ENCODE measurements at regions not wholly inside any gene's neighbourhood (a gene's known extent, or its start where the extent isn't known, plus 50 kb on each side); places are given as distances from the start of the nearest gene placed in this dataset.

DNA sequence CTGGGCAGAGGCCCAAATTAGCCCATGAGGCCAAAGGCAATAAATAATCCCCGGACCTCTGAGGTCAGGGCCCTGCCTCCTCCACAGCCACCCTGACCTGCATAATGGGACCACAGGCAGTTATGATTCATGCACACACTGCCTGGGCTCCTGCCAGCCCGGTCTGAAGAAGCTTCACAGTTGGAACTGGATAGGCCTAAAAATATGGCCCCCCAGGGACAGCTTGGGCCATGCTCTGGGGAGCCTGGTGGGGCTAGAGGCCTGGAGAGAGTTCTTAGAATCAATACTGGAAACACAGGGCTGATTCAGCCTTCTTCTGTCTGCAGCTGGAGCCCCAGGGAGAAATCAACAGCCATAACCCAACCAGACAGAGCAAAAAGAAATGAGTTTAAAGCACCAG lies 112.8 kb upstream of the CADM1 start:
- H3K9me3 ChIP-seq (ENCODE audit: control insufficient read depth, low read length), result peaks cover 4% of the 10 kb centered on the region
- no peak for DNase-seq
- no peak overlapping the region for H3K4me3 ChIP-seq (ENCODE audit: low read length)
- Mint-ChIP-seq H3K9me3 (no peaks in the 10 kb centered on the region), H3K36me3 (ENCODE audit: low read depth) (no peaks in the 10 kb centered on the region), H3K4me3 (no peak overlapping the region), H3K27me3 (ENCODE audit: insufficient read depth) (peaks cover 13% of the 10 kb centered on the region), H3K4me1 (peaks cover 9% of the 10 kb centered on the region), H3K27ac (no peak overlapping the region)
- peaks cover 3% of the 10 kb centered on the region for H3K27me3 ChIP-seq (ENCODE audit: control insufficient read depth, insufficient read depth, low read length, poor library complexity, severe bottlenecking)
- no peaks in the 10 kb centered on the region for H3K36me3 ChIP-seq (ENCODE audit: control insufficient read depth, insufficient read depth, low read length)
- no peak for TF ChIP-seq CTCF (conservative IDR thresholded peaks at IDR 0.05)
- H3K27ac ChIP-seq (ENCODE audit: low read depth, low read length), result no peak overlapping the region
- 86% methylated on average over 2 of the region's 2 CpGs; no CpG with 5 or more reads in 1 of the 2 experiments for WGBS, 2 experiments (ENCODE audit: insufficient coverage in 1 of 2, insufficient read length in 1 of 2)
- no peak overlapping the region for H3K9ac ChIP-seq (ENCODE audit: extremely low read depth, low read length, poor library complexity, severe bottlenecking)
- H3K4me1 ChIP-seq (ENCODE audit: control insufficient read depth, insufficient read depth, low read length), result peaks cover 3% of the 10 kb centered on the region

DNA sequence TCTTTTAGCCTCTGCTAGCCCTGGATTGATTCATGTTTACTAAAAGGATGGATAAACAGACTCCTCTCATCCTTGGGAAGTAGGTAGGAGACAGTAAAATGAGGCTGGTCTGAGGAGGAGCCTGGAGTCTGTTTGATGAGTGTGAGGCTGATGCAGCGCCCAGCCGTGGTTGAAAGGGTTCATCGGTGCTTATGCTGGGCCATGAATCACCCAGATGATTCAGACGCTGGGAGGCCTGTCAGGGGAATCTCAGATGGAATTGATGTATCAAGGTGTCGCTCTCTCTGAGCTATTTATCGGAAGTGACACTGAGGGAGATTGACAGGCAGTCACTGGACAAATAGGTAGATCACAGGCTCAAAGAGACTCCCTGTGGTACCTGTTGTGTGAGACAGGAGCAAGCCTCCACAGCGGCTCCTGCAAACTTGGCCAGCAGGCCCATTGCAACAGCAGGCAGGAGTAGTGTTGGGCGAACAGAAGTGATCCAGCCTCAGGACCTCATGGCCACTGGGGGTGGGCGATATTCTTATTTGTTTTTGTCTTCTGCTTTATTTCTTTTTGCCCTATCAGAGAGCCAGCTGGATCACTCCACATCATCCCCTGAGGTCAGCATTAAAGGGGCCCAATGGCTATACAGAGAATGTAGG lies 109.9 kb upstream of the CADM1 start:
- peaks cover 18% of the 10 kb centered on the region for H3K4me1 Mint-ChIP-seq

DNA sequence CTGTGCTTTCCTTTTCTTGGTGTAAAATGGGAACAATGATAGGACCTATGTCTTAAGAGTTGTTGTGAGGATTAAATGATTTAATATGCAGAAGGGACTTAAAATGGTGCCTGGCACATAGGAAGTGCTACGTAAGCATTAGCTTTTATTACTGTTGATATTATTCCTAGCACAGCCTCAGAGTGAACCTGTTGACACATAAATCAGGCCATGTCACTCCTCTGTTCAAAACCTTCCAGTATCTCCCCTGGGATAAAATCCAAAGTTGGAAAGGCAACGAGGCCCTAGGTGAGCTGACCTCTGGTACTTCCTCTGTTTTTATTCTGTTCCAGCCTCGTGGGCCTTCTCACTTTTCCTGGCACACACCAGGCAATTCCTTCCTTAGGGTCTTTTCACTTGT lies 108.8 kb upstream of the CADM1 start:
- no peak for DNase-seq
- Histone ChIP-seq H3K36me3 (ENCODE audit: control insufficient read depth, insufficient read depth, low read length) (no peaks in the 10 kb centered on the region), H3K9me3 (ENCODE audit: control insufficient read depth, low read length) (no peaks in the 10 kb centered on the region), H3K4me1 (ENCODE audit: control insufficient read depth, insufficient read depth, low read length) (peaks cover 3% of the 10 kb centered on the region), H3K27ac (ENCODE audit: low read depth, low read length) (no peak overlapping the region), H3K9ac (ENCODE audit: extremely low read depth, low read length, poor library complexity, severe bottlenecking) (no peak overlapping the region), H3K4me3 (ENCODE audit: low read length) (no peak overlapping the region), H3K27me3 (ENCODE audit: control insufficient read depth, insufficient read depth, low read length, poor library complexity, severe bottlenecking) (peaks cover 5% of the 10 kb centered on the region)
- WGBS, 2 experiments (ENCODE audit: insufficient coverage in 1 of 2, insufficient read length in 1 of 2), result 91 to 94% methylated on average over 3 of the region's 3 CpGs
- Mint-ChIP-seq H3K9me3 (no peaks in the 10 kb centered on the region), H3K27me3 (ENCODE audit: insufficient read depth) (peaks cover 25% of the 10 kb centered on the region), H3K27ac (no peak overlapping the region), H3K36me3 (ENCODE audit: low read depth) (no peaks in the 10 kb centered on the region), H3K4me3 (no peak overlapping the region), H3K4me1 (peaks cover 18% of the 10 kb centered on the region)
- no peak for TF ChIP-seq CTCF (conservative IDR thresholded peaks at IDR 0.05)

More for the DNA sequence above, 109.9 kb upstream of the CADM1 start:
- H3K4me3 ChIP-seq (ENCODE audit: low read length), result no peak overlapping the region
- H3K9ac ChIP-seq (ENCODE audit: extremely low read depth, low read length, poor library complexity, severe bottlenecking), result no peak overlapping the region
- Mint-ChIP-seq H3K27me3 (ENCODE audit: insufficient read depth) (peaks cover 22% of the 10 kb centered on the region), H3K27ac (no peak overlapping the region), H3K36me3 (ENCODE audit: low read depth) (no peaks in the 10 kb centered on the region), H3K4me3 (no peak overlapping the region), H3K9me3 (no peaks in the 10 kb centered on the region)
- no peak for TF ChIP-seq CTCF (conservative IDR thresholded peaks at IDR 0.05)
- H3K27ac ChIP-seq (ENCODE audit: low read depth, low read length), result no peak overlapping the region
- no peaks in the 10 kb centered on the region for H3K27me3 ChIP-seq (ENCODE audit: control insufficient read depth, insufficient read depth, low read length, poor library complexity, severe bottlenecking)
- WGBS, 2 experiments (ENCODE audit: insufficient coverage in 1 of 2, insufficient read length in 1 of 2), result 75 to 90% methylated on average over 7 to 9 of the region's 9 CpGs
- no peak for DNase-seq
- peaks cover 3% of the 10 kb centered on the region for H3K4me1 ChIP-seq (ENCODE audit: control insufficient read depth, insufficient read depth, low read length)
- no peaks in the 10 kb centered on the region for H3K36me3 ChIP-seq (ENCODE audit: control insufficient read depth, insufficient read depth, low read length)
- H3K9me3 ChIP-seq (ENCODE audit: control insufficient read depth, low read length), result peaks cover 4% of the 10 kb centered on the region

All from endodermal cell (in vitro differentiated cells).